Keratinocyte (primary cell): ENCODE measurements at regions not wholly inside any gene's neighbourhood (a gene's known extent, or its start where the extent isn't known, plus 50 kb on each side); places are given as distances from the start of the nearest gene placed in this dataset.
"Not testable (repeated sequence)": the region's sequence is repeated elsewhere in the genome, so short reads cannot be mapped to it uniquely, and the experiment has no call there.

Experiments
- DNase-seq: peaks from one replicate; pipeline ENCODE4 v3.0.0-alpha.2; 2011; ENCODE audit warnings: low read depth, missing footprints, low spot score
- FAIRE-seq: peaks from 2 replicates; lab custom pipeline; 2011; peaks lifted over from hg19 to GRCh38; lab: Jason Lieb, UNC
- H2AFZ ChIP-seq: 2 replicates; pipeline ENCODE4 v1.6.0; 2012; ENCODE audit warnings: low read length, control low read depth, inconsistent platforms; ENCODE audit not compliant: control insufficient read depth
- H3K27ac ChIP-seq: 2 replicates; pipeline ENCODE4 v1.5.1; 2011; ENCODE audit warnings: low read length; ENCODE audit not compliant: control insufficient read depth, insufficient read depth
- H3K27me3 ChIP-seq: 3 replicates; pipeline ENCODE4 v1.6.0; 2011; ENCODE audit warnings: low read length; ENCODE audit not compliant: control insufficient read depth, insufficient read depth; ENCODE audit errors: extremely low read depth
- H3K36me3 ChIP-seq, 2 experiments: 2 replicates in 1 of 2; 3 replicates in 1 of 2; pipeline ENCODE4 v1.5.1; 2011; ENCODE audit warnings: low read length in 2 of 2, mild to moderate bottlenecking in 1 of 2; ENCODE audit not compliant: control insufficient read depth in 2 of 2, insufficient read depth in 2 of 2; ENCODE audit errors: extremely low read depth in 1 of 2
- H3K4me1 ChIP-seq: 3 replicates; pipeline ENCODE4 v1.5.1; 2011; ENCODE audit warnings: low read length; ENCODE audit not compliant: control insufficient read depth, insufficient read depth; ENCODE audit errors: extremely low read depth
- H3K4me2 ChIP-seq: 3 replicates; pipeline ENCODE4 v1.6.0; 2011; ENCODE audit warnings: low read depth, low read length; ENCODE audit not compliant: control insufficient read depth, insufficient read depth; ENCODE audit errors: extremely low read depth
- H3K4me3 ChIP-seq, 3 experiments: fragments of 200-600 bp in 1 of 3; sonication (generic) in 1 of 3; 2 replicates in 2 of 3; 3 replicates in 1 of 3; pipeline ENCODE4 v1.5.1; 2011 to 2016; ENCODE audit warnings: low read length in 3 of 3, mild to moderate bottlenecking in 3 of 3, control low read depth in 2 of 3, inconsistent platforms in 1 of 3, low read depth in 1 of 3, mixed read lengths in 1 of 3, mixed run types in 1 of 3, moderate library complexity in 1 of 3; ENCODE audit not compliant: control insufficient read depth in 2 of 3, insufficient read depth in 2 of 3; ENCODE audit errors: extremely low read depth in 1 of 3
- H3K79me2 ChIP-seq: 2 replicates; pipeline ENCODE4 v1.6.0; 2012; ENCODE audit warnings: low read length; ENCODE audit not compliant: control insufficient read depth, insufficient read depth
- H3K9ac ChIP-seq: 3 replicates; pipeline ENCODE4 v1.6.0; 2011; ENCODE audit warnings: low read length; ENCODE audit not compliant: control insufficient read depth, insufficient read depth; ENCODE audit errors: extremely low read depth
- H3K9me1 ChIP-seq: 3 replicates; pipeline ENCODE4 v1.6.0; 2011; ENCODE audit warnings: low read length; ENCODE audit not compliant: control insufficient read depth, insufficient read depth; ENCODE audit errors: extremely low read depth
- H3K9me3 ChIP-seq: 2 replicates; pipeline ENCODE4 v1.5.1; 2012; ENCODE audit warnings: low read depth, low read length; ENCODE audit not compliant: control insufficient read depth
- H4K20me1 ChIP-seq: 3 replicates; pipeline ENCODE4 v1.6.0; 2011; ENCODE audit warnings: low read length; ENCODE audit not compliant: control insufficient read depth, insufficient read depth; ENCODE audit errors: extremely low read depth
- CTCF ChIP-seq, 3 experiments: IDR thresholded peaks in 1 of 3; conservative IDR thresholded peaks in 1 of 3; optimal IDR thresholded peaks in 1 of 3; 2 replicates in 2 of 3; 3 replicates in 1 of 3; pipeline versions ENCODE3 to v1.5.1; 2011; ENCODE audit warnings: low read length in 3 of 3, mild to moderate bottlenecking in 3 of 3, moderate library complexity in 2 of 3, control low read depth in 1 of 3, inconsistent platforms in 1 of 3; ENCODE audit not compliant: insufficient read depth in 2 of 3; ENCODE audit errors: extremely low read depth in 1 of 3
- EZH2 ChIP-seq: IDR thresholded peaks from one replicate; pipeline ENCODE4 v1.6.1; 2012; ENCODE audit warnings: inconsistent platforms, mild to moderate bottlenecking, low read length, moderate library complexity
- dilution Hi-C: fragments of 300-500 bp; cut with MboI; formaldehyde crosslinking; loops from one replicate; pipeline ENCODE4 v1.7.0; 2020; ENCODE audit warnings: low sequenced_read_pairs; ENCODE audit not compliant: extremely low pct_ligation_motif_present

- no peaks in the 10 kb centered on the region for H3K9me1 ChIP-seq
- DNase-seq: no peak
- H3K4me1 ChIP-seq: no peaks in the 10 kb centered on the region
- H3K4me2 ChIP-seq: no peak overlapping the region
- H3K9me3 ChIP-seq: no peaks in the 10 kb centered on the region
- H3K9ac ChIP-seq: no peak overlapping the region
- no peak for TF ChIP-seq EZH2
- TF ChIP-seq CTCF (optimal IDR thresholded peaks at IDR 0.05 in 1 of 3, IDR thresholded peaks at IDR 0.05 in 1 of 3, conservative IDR thresholded peaks at IDR 0.05 in 1 of 3; ENCODE audit: extremely low read depth in 1 of 3, insufficient read depth in 2 of 3, low read length in 3 of 3): no peak
- H2AFZ ChIP-seq: no peak overlapping the region
- dilution Hi-C loops: no loop called here
- FAIRE-seq: no peak
- no peaks in the 10 kb centered on the region for H4K20me1 ChIP-seq
- no peaks in the 10 kb centered on the region for H3K79me2 ChIP-seq
- peaks cover 4% of the 10 kb centered on the region for H3K27me3 ChIP-seq
- no peaks in the 10 kb centered on the region for H3K36me3 ChIP-seq
- no peak overlapping the region for H3K27ac ChIP-seq
- no peak overlapping the region for H3K4me3 ChIP-seq
Observed at GRCh38 chr10:36002445-36002844, 360.3 kb upstream of the FZD8 start.

- DNase-seq, H3K4me2 ChIP-seq, H3K9me1 ChIP-seq, H3K27ac ChIP-seq, dilution Hi-C loops, H3K27me3 ChIP-seq, FAIRE-seq, H3K9ac ChIP-seq, H3K9me3 ChIP-seq, H3K4me3 ChIP-seq, H2AFZ ChIP-seq, H3K79me2 ChIP-seq, H4K20me1 ChIP-seq, H3K4me1 ChIP-seq, H3K36me3 ChIP-seq: not testable (repeated sequence)
- TF ChIP-seq CTCF (optimal IDR thresholded peaks at IDR 0.05 in 1 of 3, IDR thresholded peaks at IDR 0.05 in 1 of 3, conservative IDR thresholded peaks at IDR 0.05 in 1 of 3; ENCODE audit: extremely low read depth in 1 of 3, insufficient read depth in 2 of 3, low read length in 3 of 3): peak in 1 of 3 experiments; percentile 6
Observed at GRCh38 chr10:36000754-36001153, 358.7 kb upstream of the FZD8 start.
